H9 (cell line): ENCODE measurements at regions not wholly inside any gene's neighbourhood (a gene's known extent, or its start where the extent isn't known, plus 50 kb on each side); places are given as distances from the start of the nearest gene placed in this dataset.

Experiments used
- DNase-seq: peaks from one replicate; pipeline ENCODE4 v3.0.0-alpha.2; 2017
- H2AFZ ChIP-seq: one replicate; pipeline ENCODE4 v1.6.1; 2013; ENCODE audit warnings: mild to moderate bottlenecking, low read length, control low read depth, moderate library complexity
- H2AK5ac ChIP-seq: 2 replicates; pipeline ENCODE4 v1.6.1; 2013; ENCODE audit warnings: low read length, control low read depth, mixed read lengths; ENCODE audit not compliant: insufficient read length
- H2BK120ac ChIP-seq: one replicate; pipeline ENCODE4 v1.6.1; 2013; ENCODE audit warnings: low read depth, mild to moderate bottlenecking, low read length, control low read depth, inconsistent platforms; ENCODE audit not compliant: poor library complexity, severe bottlenecking
- H2BK12ac ChIP-seq: 2 replicates; pipeline ENCODE4 v1.6.1; 2013; ENCODE audit warnings: low read length, control low read depth, mixed read lengths, low read depth; ENCODE audit not compliant: insufficient read length
- H2BK15ac ChIP-seq: 2 replicates; pipeline ENCODE4 v1.6.1; 2013; ENCODE audit warnings: low read depth, low read length, control low read depth
- H2BK20ac ChIP-seq: one replicate; pipeline ENCODE4 v1.6.1; 2013; ENCODE audit warnings: low read depth, mild to moderate bottlenecking, low read length, control low read depth, inconsistent platforms; ENCODE audit not compliant: poor library complexity, severe bottlenecking
- H2BK5ac ChIP-seq: 2 replicates; pipeline ENCODE4 v1.6.1; 2013; ENCODE audit warnings: low read length, control low read depth, mixed read lengths; ENCODE audit not compliant: insufficient read length
- H3K14ac ChIP-seq: 2 replicates; pipeline ENCODE4 v1.6.1; 2013; ENCODE audit warnings: low read length, control low read depth; ENCODE audit not compliant: insufficient read depth
- H3K18ac ChIP-seq: 2 replicates; pipeline ENCODE4 v1.6.1; 2013; ENCODE audit warnings: low read depth, mild to moderate bottlenecking, mixed read lengths, low read length, control low read depth; ENCODE audit not compliant: insufficient read length
- H3K23ac ChIP-seq: 2 replicates; pipeline ENCODE4 v1.6.1; 2013; ENCODE audit warnings: low read length, control low read depth, mixed read lengths, low read depth; ENCODE audit not compliant: insufficient read length
- H3K23me2 ChIP-seq: 2 replicates; pipeline ENCODE4 v1.6.1; 2013; ENCODE audit warnings: low read depth, mild to moderate bottlenecking, mixed read lengths, low read length, control low read depth; ENCODE audit not compliant: insufficient read length, poor library complexity, severe bottlenecking
- H3K27ac ChIP-seq: 2 replicates; pipeline ENCODE4 v1.5.1; 2013; ENCODE audit warnings: low read length, control low read depth, mixed read lengths, low read depth; ENCODE audit not compliant: insufficient read length
- H3K27me3 ChIP-seq: 2 replicates; pipeline ENCODE4 v1.6.1; 2013; ENCODE audit warnings: low read length, control low read depth, inconsistent platforms; ENCODE audit not compliant: insufficient read depth
- H3K4ac ChIP-seq: 2 replicates; pipeline ENCODE4 v1.6.1; 2013; ENCODE audit warnings: low read depth, mild to moderate bottlenecking, control low read depth, inconsistent platforms, low read length, moderate library complexity
- H3K4me1 ChIP-seq: 2 replicates; pipeline ENCODE4 v1.6.1; 2013; ENCODE audit warnings: low read length, control low read depth, inconsistent platforms; ENCODE audit not compliant: insufficient read depth
- H3K4me2 ChIP-seq: 2 replicates; pipeline ENCODE4 v1.6.1; 2013; ENCODE audit warnings: low read length, control low read depth, mixed read lengths; ENCODE audit not compliant: insufficient read length, insufficient read depth
- H3K56ac ChIP-seq: 2 replicates; pipeline ENCODE4 v1.6.1; 2013; ENCODE audit warnings: low read depth, mild to moderate bottlenecking, mixed read lengths, low read length, control low read depth; ENCODE audit not compliant: insufficient read length
- H3K79me1 ChIP-seq: 2 replicates; pipeline ENCODE4 v1.6.1; 2013; ENCODE audit warnings: low read depth, mild to moderate bottlenecking, moderate library complexity, low read length, control low read depth, inconsistent platforms; ENCODE audit not compliant: insufficient read depth, poor library complexity, severe bottlenecking
- H3K79me2 ChIP-seq: 2 replicates; pipeline ENCODE4 v1.6.1; 2013; ENCODE audit warnings: low read length, control low read depth, inconsistent platforms; ENCODE audit not compliant: insufficient read depth
- H3K9ac ChIP-seq: 2 replicates; pipeline ENCODE4 v1.6.1; 2013; ENCODE audit warnings: low read length, control low read depth, mixed read lengths; ENCODE audit not compliant: insufficient read length; ENCODE audit errors: extremely low read depth
- H3K9me3 ChIP-seq: one replicate; pipeline ENCODE4 v1.6.1; 2013; ENCODE audit warnings: low read depth, low read length, inconsistent platforms; ENCODE audit not compliant: control insufficient read depth
- H3T11ph ChIP-seq: one replicate; pipeline ENCODE4 v1.6.1; 2013; ENCODE audit warnings: mild to moderate bottlenecking, low read length, control low read depth, inconsistent platforms
- H4K20me1 ChIP-seq: one replicate; pipeline ENCODE4 v1.6.1; 2013; ENCODE audit not compliant: control insufficient read depth, insufficient read length, insufficient read depth
- H4K5ac ChIP-seq: 2 replicates; pipeline ENCODE4 v1.6.1; 2013; ENCODE audit warnings: low read depth, mild to moderate bottlenecking, mixed read lengths, low read length, control low read depth; ENCODE audit not compliant: insufficient read length
- H4K8ac ChIP-seq: replicated peaks from 2 replicates; pipeline ENCODE4 v1.6.1; 2013; ENCODE audit warnings: low read length, control low read depth, mixed read lengths, low read depth; ENCODE audit not compliant: insufficient read length
- H4K91ac ChIP-seq: 2 replicates; pipeline ENCODE4 v1.6.1; 2013; ENCODE audit warnings: low read depth, mild to moderate bottlenecking, moderate library complexity, mixed read lengths, low read length, control low read depth; ENCODE audit not compliant: insufficient read length
- H3K27ac Mint-ChIP-seq, 3 experiments: 2 replicates in 2 of 3; 3 replicates in 1 of 3; pipeline ENCODE4 v1.8.0; 2020 to 2021; ENCODE audit warnings: mixed read lengths in 3 of 3, mild to moderate bottlenecking in 1 of 3, moderate library complexity in 1 of 3
- H3K27me3 Mint-ChIP-seq: 2 replicates; pipeline ENCODE4 v1.8.0; 2021; ENCODE audit warnings: low read depth, mild to moderate bottlenecking, moderate library complexity, mixed read lengths
- H3K36me3 Mint-ChIP-seq, 3 experiments: 2 replicates in 2 of 3; 3 replicates in 1 of 3; pipeline ENCODE4 v1.8.0; 2020 to 2021; ENCODE audit warnings: low read depth in 3 of 3, mixed read lengths in 3 of 3; ENCODE audit not compliant: insufficient read depth in 1 of 3
- H3K4me1 Mint-ChIP-seq, 2 experiments: 2 replicates each; pipeline ENCODE4 v1.8.0; 2020; ENCODE audit warnings: mixed read lengths in 2 of 2
- H3K4me3 Mint-ChIP-seq, 2 experiments: 2 replicates in 1 of 2; 3 replicates in 1 of 2; pipeline ENCODE4 v1.8.0; 2020 to 2021; ENCODE audit warnings: mild to moderate bottlenecking in 2 of 2, mixed read lengths in 2 of 2, moderate library complexity in 1 of 2
- H3K9me3 Mint-ChIP-seq, 2 experiments: 2 replicates in 1 of 2; 3 replicates in 1 of 2; pipeline ENCODE4 v1.8.0; 2020; ENCODE audit warnings: mild to moderate bottlenecking in 2 of 2, mixed read lengths in 2 of 2, moderate library complexity in 1 of 2
- WGBS: extraction: QIAGEN DNeasy Blood & Tissue Kit; methylation state at CpG from one replicate; pipeline ENCODE4 v1.1.7; 2013; ENCODE audit warnings: missing lambda C conversion rate, low lambda C conversion rate, mixed read lengths; ENCODE audit not compliant: insufficient read length; ENCODE audit errors: extremely low coverage; 5-methylcytosine and 5-hydroxymethylcytosine counted together
- TF ChIP-seq, protein P1 (sequence below): fragments of 200-600 bp; sonication (generic); conservative IDR thresholded peaks from 3 replicates; pipeline ENCODE4 v1.8.0; 2021; ENCODE audit warnings: antibody characterized with exemption, mild to moderate bottlenecking

DNA sequence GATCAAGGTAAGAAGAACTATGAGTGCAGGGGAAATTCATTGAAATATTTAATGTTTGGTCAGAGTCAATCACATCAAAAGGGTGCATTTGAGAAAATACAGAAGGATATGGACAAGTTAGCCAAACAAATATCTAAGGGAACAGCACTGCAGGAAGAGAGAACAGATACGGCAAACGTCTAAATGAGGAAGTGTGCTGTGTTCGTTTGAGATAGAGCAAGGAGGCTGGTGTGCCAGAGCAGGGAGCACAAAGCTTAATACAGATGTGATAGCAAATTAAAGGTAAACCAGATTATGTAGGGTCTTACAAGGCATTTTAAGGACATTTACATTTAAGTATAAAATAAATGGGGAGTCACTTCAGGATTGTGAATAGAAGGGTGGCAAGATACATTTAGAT lies 241.3 kb upstream of the ZNF804A start:
- Histone ChIP-seq H3K4ac (no peak overlapping the region), H3K23me2 (no peaks in the 10 kb centered on the region), H3K56ac (no peak overlapping the region), H2BK15ac (no peak overlapping the region), H4K20me1 (no peaks in the 10 kb centered on the region), H4K8ac (no peak overlapping the region), H3K27me3 (no peaks in the 10 kb centered on the region), H3K14ac (no peak overlapping the region), H2BK5ac (no peak overlapping the region), H3K23ac (no peak overlapping the region), H3K4me2 (no peak overlapping the region), H2AFZ (no peak overlapping the region), H3K9me3 (no peaks in the 10 kb centered on the region), H3K18ac (no peak overlapping the region), H3T11ph (no peak overlapping the region), H2BK12ac (no peak overlapping the region), H3K9ac (no peak overlapping the region), H2AK5ac (no peak overlapping the region), H4K91ac (no peak overlapping the region), H3K27ac (no peak overlapping the region), H3K79me1 (no peaks in the 10 kb centered on the region), H2BK20ac (no peak overlapping the region), H3K79me2 (no peaks in the 10 kb centered on the region), H4K5ac (no peak overlapping the region), H3K4me1 (no peaks in the 10 kb centered on the region), H2BK120ac (no peak overlapping the region)
- TF ChIP-seq, protein P1, sequence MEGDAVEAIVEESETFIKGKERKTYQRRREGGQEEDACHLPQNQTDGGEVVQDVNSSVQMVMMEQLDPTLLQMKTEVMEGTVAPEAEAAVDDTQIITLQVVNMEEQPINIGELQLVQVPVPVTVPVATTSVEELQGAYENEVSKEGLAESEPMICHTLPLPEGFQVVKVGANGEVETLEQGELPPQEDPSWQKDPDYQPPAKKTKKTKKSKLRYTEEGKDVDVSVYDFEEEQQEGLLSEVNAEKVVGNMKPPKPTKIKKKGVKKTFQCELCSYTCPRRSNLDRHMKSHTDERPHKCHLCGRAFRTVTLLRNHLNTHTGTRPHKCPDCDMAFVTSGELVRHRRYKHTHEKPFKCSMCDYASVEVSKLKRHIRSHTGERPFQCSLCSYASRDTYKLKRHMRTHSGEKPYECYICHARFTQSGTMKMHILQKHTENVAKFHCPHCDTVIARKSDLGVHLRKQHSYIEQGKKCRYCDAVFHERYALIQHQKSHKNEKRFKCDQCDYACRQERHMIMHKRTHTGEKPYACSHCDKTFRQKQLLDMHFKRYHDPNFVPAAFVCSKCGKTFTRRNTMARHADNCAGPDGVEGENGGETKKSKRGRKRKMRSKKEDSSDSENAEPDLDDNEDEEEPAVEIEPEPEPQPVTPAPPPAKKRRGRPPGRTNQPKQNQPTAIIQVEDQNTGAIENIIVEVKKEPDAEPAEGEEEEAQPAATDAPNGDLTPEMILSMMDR, result no peak
- Mint-ChIP-seq H3K27ac (no peak overlapping the region), H3K27me3 (peaks cover 2% of the 10 kb centered on the region), H3K9me3 (no peaks in the 10 kb centered on the region), H3K36me3 (no peaks in the 10 kb centered on the region), H3K4me3 (no peak overlapping the region), H3K4me1 (peaks cover 0 to 3% of the 10 kb centered on the region in 2 experiments; a peak in 1 of 4 replicates)
- DNase-seq, result no peak
- WGBS, result no CpG with 5 or more reads among the region's 3 CpGs
